Retinal pigment epithelial cell (primary cell): ENCODE measurements at regions not wholly inside any gene's neighbourhood (a gene's known extent, or its start where the extent isn't known, plus 50 kb on each side); places are given as distances from the start of the nearest gene placed in this dataset.
"Not testable (repeated sequence)": the region's sequence is repeated elsewhere in the genome, so short reads cannot be mapped to it uniquely, and the experiment has no call there.

ENCODE experiments used
- DNase-seq: peaks from one replicate; pipeline ENCODE4 v3.0.0-alpha.2; 2010; ENCODE audit warnings: low read depth
- H3K4me3 ChIP-seq: 2 replicates; pipeline ENCODE4 v1.5.1; 2011; ENCODE audit warnings: mild to moderate bottlenecking, low read length, control low read depth, moderate library complexity
- TF ChIP-seq, protein P1 (sequence below): conservative IDR thresholded peaks from 2 replicates; pipeline ENCODE4 v1.5.1; 2011; ENCODE audit warnings: low read depth, low read length, control low read depth, inconsistent platforms

DNA sequence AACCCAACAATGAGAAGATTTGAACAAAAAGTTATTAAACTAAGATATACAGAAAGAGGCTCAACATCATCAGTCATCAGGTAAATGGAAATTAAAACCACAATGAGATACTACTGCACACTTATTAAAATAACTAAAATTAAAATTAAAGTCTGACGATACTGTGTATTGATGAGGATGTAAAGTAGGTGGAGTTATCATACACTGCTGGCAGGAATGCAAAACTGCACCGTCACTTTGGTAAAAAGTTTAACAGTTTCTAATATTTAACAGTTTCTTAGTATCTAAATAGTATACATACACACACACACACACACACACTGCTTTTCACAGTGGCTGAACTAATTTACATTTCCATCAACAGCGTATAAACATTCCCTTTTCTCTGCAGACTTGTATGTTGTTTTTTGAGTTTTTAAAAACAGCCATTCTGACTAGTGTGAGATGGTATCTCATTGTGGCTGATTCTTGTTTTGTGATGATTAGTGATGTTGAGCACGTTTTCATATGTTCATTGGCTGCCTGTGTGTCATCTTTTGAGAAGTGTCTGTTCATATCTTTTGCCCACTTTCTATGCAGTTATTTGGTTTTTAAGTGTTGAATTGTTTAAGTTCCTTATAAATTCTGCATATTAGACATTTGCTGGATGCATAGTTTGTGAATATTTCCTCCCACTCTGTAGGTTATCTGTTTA lies 726.9 kb upstream of the CHAC2 start:
- no peak overlapping the region for H3K4me3 ChIP-seq
- no peak for DNase-seq
- TF ChIP-seq, protein P1, sequence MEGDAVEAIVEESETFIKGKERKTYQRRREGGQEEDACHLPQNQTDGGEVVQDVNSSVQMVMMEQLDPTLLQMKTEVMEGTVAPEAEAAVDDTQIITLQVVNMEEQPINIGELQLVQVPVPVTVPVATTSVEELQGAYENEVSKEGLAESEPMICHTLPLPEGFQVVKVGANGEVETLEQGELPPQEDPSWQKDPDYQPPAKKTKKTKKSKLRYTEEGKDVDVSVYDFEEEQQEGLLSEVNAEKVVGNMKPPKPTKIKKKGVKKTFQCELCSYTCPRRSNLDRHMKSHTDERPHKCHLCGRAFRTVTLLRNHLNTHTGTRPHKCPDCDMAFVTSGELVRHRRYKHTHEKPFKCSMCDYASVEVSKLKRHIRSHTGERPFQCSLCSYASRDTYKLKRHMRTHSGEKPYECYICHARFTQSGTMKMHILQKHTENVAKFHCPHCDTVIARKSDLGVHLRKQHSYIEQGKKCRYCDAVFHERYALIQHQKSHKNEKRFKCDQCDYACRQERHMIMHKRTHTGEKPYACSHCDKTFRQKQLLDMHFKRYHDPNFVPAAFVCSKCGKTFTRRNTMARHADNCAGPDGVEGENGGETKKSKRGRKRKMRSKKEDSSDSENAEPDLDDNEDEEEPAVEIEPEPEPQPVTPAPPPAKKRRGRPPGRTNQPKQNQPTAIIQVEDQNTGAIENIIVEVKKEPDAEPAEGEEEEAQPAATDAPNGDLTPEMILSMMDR, result peak; percentile 29

- H3K4me3 ChIP-seq, result no peak overlapping the region
- no peak for DNase-seq
- TF ChIP-seq, protein P1, result no peak
Observed at GRCh38 chr2:53036196-53036595, 731.4 kb upstream of the CHAC2 start.

- no peak overlapping the region for H3K4me3 ChIP-seq
- TF ChIP-seq, protein P1, result no peak
- no peak for DNase-seq
Observed at GRCh38 chr2:53035153-53035552, 732.5 kb upstream of the CHAC2 start.

- no peak for DNase-seq
- H3K4me3 ChIP-seq, result no peak overlapping the region
- TF ChIP-seq, protein P1, result no peak
Observed at GRCh38 chr2:53033411-53033810, 734.2 kb upstream of the CHAC2 start.

DNA sequence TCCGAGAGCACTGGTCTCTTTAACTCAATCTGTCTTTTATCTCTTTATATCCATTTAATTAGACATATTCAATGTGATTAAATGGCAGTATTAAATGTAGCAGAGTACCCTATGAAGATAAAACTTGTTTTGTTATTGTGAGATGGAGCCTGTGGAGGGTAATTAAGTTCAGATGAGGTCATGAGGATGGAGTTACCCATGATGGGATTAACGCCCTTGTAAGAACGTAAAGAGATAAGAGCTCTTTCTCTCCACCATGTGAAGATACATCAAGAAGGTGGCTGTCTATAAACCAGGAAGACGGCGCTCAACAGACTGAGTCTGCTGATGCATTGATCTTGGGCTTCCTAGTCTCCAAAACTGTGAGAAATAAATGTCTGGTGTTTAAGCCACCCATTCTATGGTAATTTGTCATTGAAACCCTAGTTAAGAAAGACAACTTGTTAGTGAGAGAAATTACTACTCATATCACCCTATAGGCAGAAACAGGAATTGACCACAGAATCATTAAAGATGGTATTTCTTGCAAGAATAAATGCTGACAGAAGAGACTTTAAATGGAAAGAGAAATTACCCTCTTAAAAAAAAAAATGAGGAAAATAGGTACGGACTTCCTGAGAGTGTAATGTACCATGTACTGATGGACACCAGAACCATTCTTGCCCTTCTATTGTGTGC lies 738.7 kb upstream of the CHAC2 start:
- TF ChIP-seq, protein P1, result peak; percentile 6
- no peak for DNase-seq
- H3K4me3 ChIP-seq, result no peak overlapping the region

DNA sequence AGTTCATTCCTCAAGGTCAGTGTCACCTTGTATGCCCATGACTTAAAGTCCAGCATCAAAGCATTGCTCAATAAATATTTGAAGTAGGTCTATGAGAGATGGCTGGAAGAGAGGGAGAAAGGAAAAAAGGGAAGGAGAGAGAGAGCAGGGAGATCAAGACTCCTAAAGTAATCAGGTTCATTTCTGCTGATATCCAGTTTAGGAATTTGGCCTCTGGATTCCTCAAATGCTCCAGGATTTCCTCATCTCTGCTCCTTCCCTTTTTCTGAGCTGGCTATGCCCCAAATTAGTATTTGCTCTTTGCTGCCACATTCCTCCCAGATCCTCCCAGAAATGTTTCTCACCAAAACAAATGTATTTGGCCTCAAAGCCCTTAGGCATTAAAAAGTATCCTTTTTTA lies 739.4 kb upstream of the CHAC2 start:
- no peak overlapping the region for H3K4me3 ChIP-seq
- DNase-seq, result peak; percentile 45
- TF ChIP-seq, protein P1, result no peak

- not testable (repeated sequence) for DNase-seq, H3K4me3 ChIP-seq
Observed at GRCh38 chr2:53022248-53022647, 745.4 kb upstream of the CHAC2 start.
